ENCODE measurements at regions not wholly inside any gene's neighbourhood (a gene's known extent, or its start where the extent isn't known, plus 50 kb on each side); places are given as distances from the start of the nearest gene placed in this dataset.

- DNase-seq (ENCODE audit: low read depth in 1 of 2, low spot score in 1 of 2), result no peak
Measured at GRCh38 chr12:94020335-94020734, 128.0 kb upstream of the PLXNC1 start.

GRCh38 chr12:94023879-94024278, 124.5 kb upstream of the PLXNC1 start:
- no peak for TF ChIP-seq JUND (IDR thresholded peaks at IDR 0.05; ENCODE audit: low read depth)
- in situ Hi-C loops (cut with HindIII; ENCODE audit: low pct_unique_long_range_greater_than_20kb, low sequenced_read_pairs), result no loop called here
- DNase-seq (ENCODE audit: low read depth in 1 of 2, low spot score in 1 of 2), result no peak

More at GRCh38 chr12:94020335-94020734, 128.0 kb upstream of the PLXNC1 start:
- in situ Hi-C loops (cut with HindIII; ENCODE audit: low pct_unique_long_range_greater_than_20kb, low sequenced_read_pairs), result no loop called here
- TF ChIP-seq JUND (IDR thresholded peaks at IDR 0.05; ENCODE audit: low read depth), result no peak

GRCh38 chr12:94025068-94025467, 123.3 kb upstream of the PLXNC1 start:
- no peak for DNase-seq (ENCODE audit: low read depth in 1 of 2, low spot score in 1 of 2)
- in situ Hi-C loops (cut with HindIII; ENCODE audit: low pct_unique_long_range_greater_than_20kb, low sequenced_read_pairs), result no loop called here
- TF ChIP-seq JUND (IDR thresholded peaks at IDR 0.05; ENCODE audit: low read depth), result no peak

GRCh38 chr12:94025756-94026155, 122.6 kb upstream of the PLXNC1 start:
- in situ Hi-C loops (cut with HindIII; ENCODE audit: low pct_unique_long_range_greater_than_20kb, low sequenced_read_pairs), result no loop called here
- no peak for DNase-seq (ENCODE audit: low read depth in 1 of 2, low spot score in 1 of 2)
- TF ChIP-seq JUND (IDR thresholded peaks at IDR 0.05; ENCODE audit: low read depth), result no peak

GRCh38 chr12:94026596-94026995, 121.8 kb upstream of the PLXNC1 start:
- in situ Hi-C loops (cut with HindIII; ENCODE audit: low pct_unique_long_range_greater_than_20kb, low sequenced_read_pairs), result no loop called here

GRCh38 chr12:94027561-94027960, 120.8 kb upstream of the PLXNC1 start:
- in situ Hi-C loops (cut with HindIII; ENCODE audit: low pct_unique_long_range_greater_than_20kb, low sequenced_read_pairs), result no loop called here
- TF ChIP-seq JUND (IDR thresholded peaks at IDR 0.05; ENCODE audit: low read depth), result no peak
- DNase-seq (ENCODE audit: low read depth in 1 of 2, low spot score in 1 of 2), result no peak

More at GRCh38 chr12:94026596-94026995, 121.8 kb upstream of the PLXNC1 start:
- no peak for TF ChIP-seq JUND (IDR thresholded peaks at IDR 0.05; ENCODE audit: low read depth)
- no peak for DNase-seq (ENCODE audit: low read depth in 1 of 2, low spot score in 1 of 2)

- in situ Hi-C loops (cut with HindIII; ENCODE audit: low pct_unique_long_range_greater_than_20kb, low sequenced_read_pairs), result no loop called here
- no peak for TF ChIP-seq JUND (IDR thresholded peaks at IDR 0.05; ENCODE audit: low read depth)
- no peak for DNase-seq (ENCODE audit: low read depth in 1 of 2, low spot score in 1 of 2)
Measured at GRCh38 chr12:94031763-94032162, 116.6 kb upstream of the PLXNC1 start.

GRCh38 chr12:94032368-94032767, 116.0 kb upstream of the PLXNC1 start:
- in situ Hi-C loops (cut with HindIII; ENCODE audit: low pct_unique_long_range_greater_than_20kb, low sequenced_read_pairs), result no loop called here
- no peak for DNase-seq (ENCODE audit: low read depth in 1 of 2, low spot score in 1 of 2)
- no peak for TF ChIP-seq JUND (IDR thresholded peaks at IDR 0.05; ENCODE audit: low read depth)

GRCh38 chr12:94033101-94033500, 115.3 kb upstream of the PLXNC1 start:
- TF ChIP-seq JUND (IDR thresholded peaks at IDR 0.05; ENCODE audit: low read depth), result no peak
- in situ Hi-C loops (cut with HindIII; ENCODE audit: low pct_unique_long_range_greater_than_20kb, low sequenced_read_pairs), result no loop called here
- no peak for DNase-seq (ENCODE audit: low read depth in 1 of 2, low spot score in 1 of 2)

- DNase-seq (ENCODE audit: low read depth in 1 of 2, low spot score in 1 of 2), result no peak
- no peak for TF ChIP-seq JUND (IDR thresholded peaks at IDR 0.05; ENCODE audit: low read depth)
- in situ Hi-C loops (cut with HindIII; ENCODE audit: low pct_unique_long_range_greater_than_20kb, low sequenced_read_pairs), result no loop called here
Measured at GRCh38 chr12:94033784-94034183, 114.6 kb upstream of the PLXNC1 start.

GRCh38 chr12:94037444-94037843, 110.9 kb upstream of the PLXNC1 start:
- TF ChIP-seq JUND (IDR thresholded peaks at IDR 0.05; ENCODE audit: low read depth), result no peak
- DNase-seq (ENCODE audit: low read depth in 1 of 2, low spot score in 1 of 2), result no peak

GRCh38 chr12:94038605-94039004, 109.8 kb upstream of the PLXNC1 start:
- DNase-seq (ENCODE audit: low read depth in 1 of 2, low spot score in 1 of 2), result no peak
- in situ Hi-C loops (cut with HindIII; ENCODE audit: low pct_unique_long_range_greater_than_20kb, low sequenced_read_pairs), result no loop called here
- TF ChIP-seq JUND (IDR thresholded peaks at IDR 0.05; ENCODE audit: low read depth), result no peak

More at GRCh38 chr12:94037444-94037843, 110.9 kb upstream of the PLXNC1 start:
- in situ Hi-C loops (cut with HindIII; ENCODE audit: low pct_unique_long_range_greater_than_20kb, low sequenced_read_pairs), result no loop called here

- no peak for TF ChIP-seq JUND (IDR thresholded peaks at IDR 0.05; ENCODE audit: low read depth)
- no peak for DNase-seq (ENCODE audit: low read depth in 1 of 2, low spot score in 1 of 2)
- in situ Hi-C loops (cut with HindIII; ENCODE audit: low pct_unique_long_range_greater_than_20kb, low sequenced_read_pairs), result no loop called here
Measured at GRCh38 chr12:94039199-94039840, 109.1 kb upstream of the PLXNC1 start.

- in situ Hi-C loops (cut with HindIII; ENCODE audit: low pct_unique_long_range_greater_than_20kb, low sequenced_read_pairs), result no loop called here
- no peak for TF ChIP-seq JUND (IDR thresholded peaks at IDR 0.05; ENCODE audit: low read depth)
- no peak for DNase-seq (ENCODE audit: low read depth in 1 of 2, low spot score in 1 of 2)
Measured at GRCh38 chr12:94039914-94040313, 108.5 kb upstream of the PLXNC1 start.

Data from T47D (cell line).